ENCODE measurements at regions not wholly inside any gene's neighbourhood (a gene's known extent, or its start where the extent isn't known, plus 50 kb on each side); places are given as distances from the start of the nearest gene placed in this dataset.

- no peak for DNase-seq (ENCODE audit: low read depth, low spot score)
Observed at GRCh38 chr21:43303275-43304178, 123.4 kb downstream of the SIK1 start.

GRCh38 chr21:43302769-43303168, 124.2 kb downstream of the SIK1 start:
- DNase-seq (ENCODE audit: low read depth, low spot score): no peak

- DNase-seq (ENCODE audit: low read depth, low spot score): no peak
Observed at GRCh38 chr21:43302062-43302700, 124.8 kb downstream of the SIK1 start.

- DNase-seq (ENCODE audit: low read depth, low spot score): no peak
Observed at GRCh38 chr21:43301409-43302061, 125.4 kb downstream of the SIK1 start.

- DNase-seq (ENCODE audit: low read depth, low spot score): no peak
Observed at GRCh38 chr21:43300496-43301408, 126.2 kb downstream of the SIK1 start.

- DNase-seq (ENCODE audit: low read depth, low spot score): no peak
Observed at GRCh38 chr21:43299441-43300277, 127.3 kb downstream of the SIK1 start.

- DNase-seq (ENCODE audit: low read depth, low spot score): no peak
Observed at GRCh38 chr21:43298546-43299440, 128.1 kb downstream of the SIK1 start.

- no peak for DNase-seq (ENCODE audit: low read depth, low spot score)
Observed at GRCh38 chr21:43297989-43298388, 128.9 kb downstream of the SIK1 start.

- no peak for DNase-seq (ENCODE audit: low read depth, low spot score)
Observed at GRCh38 chr21:43297391-43297981, 128.7 kb downstream of the CRYAA start.

GRCh38 chr21:43295066-43295958, 126.5 kb downstream of the CRYAA start:
- no peak for DNase-seq (ENCODE audit: low read depth, low spot score)

- no peak for DNase-seq (ENCODE audit: low read depth, low spot score)
Observed at GRCh38 chr21:43294194-43294902, 125.5 kb downstream of the CRYAA start.

- no peak for DNase-seq (ENCODE audit: low read depth, low spot score)
Observed at GRCh38 chr21:43292866-43293142, 124.0 kb downstream of the CRYAA start.

GRCh38 chr21:43292041-43292865, 123.4 kb downstream of the CRYAA start:
- DNase-seq (ENCODE audit: low read depth, low spot score): no peak

- DNase-seq (ENCODE audit: low read depth, low spot score): no peak
Observed at GRCh38 chr21:43291347-43291950, 122.6 kb downstream of the CRYAA start.

GRCh38 chr21:43290421-43291346, 121.9 kb downstream of the CRYAA start:
- DNase-seq (ENCODE audit: low read depth, low spot score): no peak
